ENCODE measurements at regions not wholly inside any gene's neighbourhood (a gene's known extent, or its start where the extent isn't known, plus 50 kb on each side); places are given as distances from the start of the nearest gene placed in this dataset.

DNA sequence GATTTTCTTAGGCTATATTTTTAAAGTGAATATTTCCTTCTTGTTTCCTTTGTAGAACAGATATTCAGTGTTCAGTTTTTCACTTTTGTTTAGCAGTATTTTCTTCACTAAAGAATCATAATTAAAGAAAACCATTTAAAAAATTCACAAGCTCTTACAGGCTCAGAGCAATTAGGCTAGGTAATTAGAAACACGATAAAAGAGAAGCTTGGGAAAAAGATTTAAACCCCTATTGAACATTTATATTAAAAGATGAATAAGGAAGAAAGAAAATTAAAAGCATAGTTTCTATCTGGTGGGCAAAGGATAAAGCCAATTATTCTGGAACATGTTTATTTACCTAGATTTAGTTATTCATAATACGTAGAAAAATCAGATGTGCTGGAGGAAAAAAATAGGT, 942.6 kb downstream of the PLA2G4A start:
- DNase-seq (ENCODE audit: extremely low read depth, low read depth), result no peak
- TF ChIP-seq, protein P1, sequence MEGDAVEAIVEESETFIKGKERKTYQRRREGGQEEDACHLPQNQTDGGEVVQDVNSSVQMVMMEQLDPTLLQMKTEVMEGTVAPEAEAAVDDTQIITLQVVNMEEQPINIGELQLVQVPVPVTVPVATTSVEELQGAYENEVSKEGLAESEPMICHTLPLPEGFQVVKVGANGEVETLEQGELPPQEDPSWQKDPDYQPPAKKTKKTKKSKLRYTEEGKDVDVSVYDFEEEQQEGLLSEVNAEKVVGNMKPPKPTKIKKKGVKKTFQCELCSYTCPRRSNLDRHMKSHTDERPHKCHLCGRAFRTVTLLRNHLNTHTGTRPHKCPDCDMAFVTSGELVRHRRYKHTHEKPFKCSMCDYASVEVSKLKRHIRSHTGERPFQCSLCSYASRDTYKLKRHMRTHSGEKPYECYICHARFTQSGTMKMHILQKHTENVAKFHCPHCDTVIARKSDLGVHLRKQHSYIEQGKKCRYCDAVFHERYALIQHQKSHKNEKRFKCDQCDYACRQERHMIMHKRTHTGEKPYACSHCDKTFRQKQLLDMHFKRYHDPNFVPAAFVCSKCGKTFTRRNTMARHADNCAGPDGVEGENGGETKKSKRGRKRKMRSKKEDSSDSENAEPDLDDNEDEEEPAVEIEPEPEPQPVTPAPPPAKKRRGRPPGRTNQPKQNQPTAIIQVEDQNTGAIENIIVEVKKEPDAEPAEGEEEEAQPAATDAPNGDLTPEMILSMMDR (IDR thresholded peaks at IDR 0.05; ENCODE audit: low read depth, low read length), result no peak

DNA sequence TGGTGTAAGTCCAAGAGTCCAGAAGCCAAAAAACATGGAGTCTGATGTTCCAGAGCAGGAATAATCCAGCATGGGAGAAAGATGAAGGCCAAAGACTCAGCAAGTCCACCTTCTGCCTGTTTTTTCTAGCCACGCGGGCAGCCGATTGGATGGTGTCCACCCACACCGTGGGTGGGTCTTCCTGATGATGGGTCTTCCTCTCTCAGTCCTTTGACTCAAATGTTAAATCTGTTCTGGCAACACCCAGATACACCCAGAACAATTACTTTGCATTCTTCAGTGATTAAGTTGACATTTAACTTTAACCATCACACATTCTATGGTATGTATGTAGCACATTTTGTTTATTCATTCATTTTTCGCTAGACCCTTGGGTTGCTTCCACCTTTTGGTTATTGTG, 944.4 kb downstream of the PLA2G4A start:
- no peak for DNase-seq (ENCODE audit: extremely low read depth, low read depth)
- TF ChIP-seq, protein P1 (IDR thresholded peaks at IDR 0.05; ENCODE audit: low read depth, low read length), result no peak

DNA sequence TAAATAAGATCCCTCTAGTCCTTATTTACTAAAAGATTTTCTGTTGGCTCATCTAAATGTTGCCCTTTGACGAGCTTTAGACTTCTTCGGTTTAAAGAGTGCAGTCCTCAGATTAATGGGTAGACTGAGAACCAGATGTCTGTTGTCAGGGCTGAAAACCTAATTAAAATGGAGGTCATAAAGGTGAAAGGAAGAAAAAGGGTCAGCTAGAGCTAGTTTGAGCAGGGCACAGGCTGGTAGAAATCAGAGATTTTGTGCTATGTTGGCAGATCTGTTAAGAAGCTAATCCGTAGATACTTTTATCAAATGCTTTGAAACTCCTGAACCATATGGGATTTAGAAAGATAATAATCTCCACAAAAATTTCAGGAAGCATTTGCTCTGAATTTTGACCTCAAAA, 959.0 kb downstream of the PLA2G4A start:
- DNase-seq (ENCODE audit: extremely low read depth, low read depth), result no peak
- TF ChIP-seq, protein P1 (IDR thresholded peaks at IDR 0.05; ENCODE audit: low read depth, low read length), result no peak

DNA sequence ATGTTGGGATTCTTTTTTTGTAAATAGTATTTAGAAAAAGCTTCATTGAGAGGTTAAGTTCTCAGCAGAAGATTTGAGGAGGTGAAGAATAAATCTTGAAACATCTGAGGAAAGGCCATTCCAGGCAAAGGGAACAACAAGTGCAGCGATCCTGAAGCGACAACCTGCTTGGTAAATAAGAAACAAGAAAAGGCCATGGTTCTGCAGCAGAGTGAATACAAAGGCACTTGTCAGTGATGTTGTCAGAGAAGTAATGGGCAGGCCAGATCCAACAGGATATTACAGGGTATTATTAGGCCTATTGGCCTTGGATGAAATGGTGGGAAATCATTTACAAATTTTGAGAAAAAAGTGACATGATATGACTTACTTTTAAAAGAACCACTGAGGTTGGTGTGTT, 960.0 kb downstream of the PLA2G4A start:
- DNase-seq (ENCODE audit: extremely low read depth, low read depth), result no peak
- TF ChIP-seq, protein P1 (IDR thresholded peaks at IDR 0.05; ENCODE audit: low read depth, low read length), result no peak

DNA sequence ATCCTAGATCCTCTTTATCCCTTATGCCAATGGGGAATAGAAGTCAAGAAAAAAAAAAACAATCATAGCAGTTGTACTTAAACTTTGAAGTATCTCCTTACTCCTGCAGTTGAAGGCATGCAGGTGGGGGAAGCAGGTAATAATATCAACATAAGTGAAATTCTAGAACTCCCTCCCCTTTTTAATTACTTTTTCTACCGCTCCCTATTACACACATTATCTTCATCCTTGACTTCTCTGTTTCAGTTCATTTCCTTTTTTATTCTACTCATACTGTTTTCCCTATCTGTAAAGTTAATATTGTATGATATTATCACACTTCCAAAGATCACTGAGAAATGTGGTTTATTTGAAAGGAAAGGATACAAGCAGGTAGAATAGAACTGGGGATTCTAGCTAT, 962.0 kb downstream of the PLA2G4A start:
- TF ChIP-seq, protein P1 (IDR thresholded peaks at IDR 0.05; ENCODE audit: low read depth, low read length), result no peak
- DNase-seq (ENCODE audit: extremely low read depth, low read depth), result no peak

DNA sequence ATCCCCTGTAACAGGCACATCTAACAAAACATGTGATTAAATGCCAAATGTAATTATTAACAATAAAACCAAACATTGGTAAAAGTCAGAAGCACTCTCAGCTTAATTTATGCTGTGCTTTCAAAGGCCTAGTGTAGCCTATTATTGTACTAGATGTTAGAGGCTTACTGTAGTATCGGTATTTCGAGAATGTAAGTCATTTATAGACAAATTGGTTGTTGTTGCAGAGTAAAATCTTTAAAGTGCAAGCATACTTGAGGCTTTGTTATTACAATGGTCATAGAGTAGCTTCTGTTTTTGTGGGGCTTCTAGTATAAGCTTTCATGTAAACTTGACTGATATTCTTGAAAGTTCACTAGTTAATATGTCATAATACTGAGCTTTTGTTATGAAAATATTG, 965.8 kb downstream of the PLA2G4A start:
- TF ChIP-seq, protein P1 (IDR thresholded peaks at IDR 0.05; ENCODE audit: low read depth, low read length), result no peak
- no peak for DNase-seq (ENCODE audit: extremely low read depth, low read depth)

DNA sequence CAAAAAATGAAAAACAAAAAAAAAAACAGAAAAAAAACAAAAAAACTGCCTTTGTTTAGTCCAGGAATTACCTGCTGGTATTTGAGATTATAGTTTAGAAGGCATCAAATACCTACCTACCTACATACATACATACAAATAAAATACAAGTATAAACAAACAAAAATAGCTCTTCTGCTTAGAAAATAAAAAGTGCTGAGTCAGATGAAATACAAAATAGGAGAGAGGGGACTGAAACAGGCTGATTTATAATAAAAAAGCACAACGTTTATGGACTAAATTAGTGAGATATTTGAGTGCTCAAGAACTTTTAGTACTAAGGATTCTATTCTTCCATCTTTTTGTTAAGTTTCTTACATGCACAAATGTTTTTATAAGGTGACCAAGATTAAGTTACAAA, 980.8 kb downstream of the PLA2G4A start:
- TF ChIP-seq, protein P1 (IDR thresholded peaks at IDR 0.05; ENCODE audit: low read depth, low read length), result no peak
- no peak for DNase-seq (ENCODE audit: extremely low read depth, low read depth)
